ENCODE measurements at regions not wholly inside any gene's neighbourhood (a gene's known extent, or its start where the extent isn't known, plus 50 kb on each side); places are given as distances from the start of the nearest gene placed in this dataset.
"Not testable (repeated sequence)": the region's sequence is repeated elsewhere in the genome, so short reads cannot be mapped to it uniquely, and the experiment has no call there.

GRCh38 chr6:50899306-50899870 is 80.7 kb downstream of the TFAP2B start:
- no peak for DNase-seq

GRCh38 chr6:50902260-50902659 is 83.6 kb downstream of the TFAP2B start:
- no peak for DNase-seq

- no peak for DNase-seq
Measured at GRCh38 chr6:50905297-50905696, 86.6 kb downstream of the TFAP2B start.

GRCh38 chr6:50907565-50907964 is 88.9 kb downstream of the TFAP2B start:
- no peak for DNase-seq

GRCh38 chr6:50913105-50913770 is 94.6 kb downstream of the TFAP2B start:
- no peak for DNase-seq

- DNase-seq, result not testable (repeated sequence)
Measured at GRCh38 chr6:50921378-50921777, 102.7 kb downstream of the TFAP2B start.

- no peak for DNase-seq
Measured at GRCh38 chr6:50921968-50922367, 103.3 kb downstream of the TFAP2B start.

GRCh38 chr6:50922579-50923525 is 104.2 kb downstream of the TFAP2B start:
- no peak for DNase-seq

GRCh38 chr6:50924758-50925157 is 106.1 kb downstream of the TFAP2B start:
- peak; percentile 49 for DNase-seq

GRCh38 chr6:50925548-50925947 is 106.9 kb downstream of the TFAP2B start:
- DNase-seq, result peak; percentile 62

GRCh38 chr6:50925981-50926380 is 107.3 kb downstream of the TFAP2B start:
- DNase-seq, result no peak

- no peak for DNase-seq
Measured at GRCh38 chr6:50927800-50928199, 109.1 kb downstream of the TFAP2B start.

- no peak for DNase-seq
Measured at GRCh38 chr6:50929323-50929722, 110.7 kb downstream of the TFAP2B start.

GRCh38 chr6:50935442-50935841 is 116.8 kb downstream of the TFAP2B start:
- peak; percentile 44 for DNase-seq

- DNase-seq, result peak; percentile 47
Measured at GRCh38 chr6:50936277-50936681, 117.6 kb downstream of the TFAP2B start.

GRCh38 chr6:50939931-50940330 is 121.3 kb downstream of the TFAP2B start:
- DNase-seq, result no peak

- DNase-seq, result no peak
Measured at GRCh38 chr6:50945789-50946188, 127.1 kb downstream of the TFAP2B start.

GRCh38 chr6:50952092-50952907 is 133.6 kb downstream of the TFAP2B start:
- peak; percentile 62 for DNase-seq

GRCh38 chr6:50956014-50956413 is 137.3 kb downstream of the TFAP2B start:
- DNase-seq, result peak; percentile 38

GRCh38 chr6:50958148-50958697 is 139.6 kb downstream of the TFAP2B start:
- peak; percentile 21 for DNase-seq

GRCh38 chr6:50959081-50959641 is 140.5 kb downstream of the TFAP2B start:
- DNase-seq, result peak; percentile 92

GRCh38 chr6:50961611-50962010 is 142.9 kb downstream of the TFAP2B start:
- DNase-seq, result peak; percentile 63
